ENCODE measurements at regions not wholly inside any gene's neighbourhood (a gene's known extent, or its start where the extent isn't known, plus 50 kb on each side); places are given as distances from the start of the nearest gene placed in this dataset.

GRCh38 chr2:10964052-10964790, 52.5 kb downstream of the KCNF1 start:
- no peak for DNase-seq (ENCODE audit: low spot score)

- no peak for DNase-seq (ENCODE audit: low spot score)
Observed at GRCh38 chr2:10965241-10965843, 53.6 kb downstream of the KCNF1 start.

DNA sequence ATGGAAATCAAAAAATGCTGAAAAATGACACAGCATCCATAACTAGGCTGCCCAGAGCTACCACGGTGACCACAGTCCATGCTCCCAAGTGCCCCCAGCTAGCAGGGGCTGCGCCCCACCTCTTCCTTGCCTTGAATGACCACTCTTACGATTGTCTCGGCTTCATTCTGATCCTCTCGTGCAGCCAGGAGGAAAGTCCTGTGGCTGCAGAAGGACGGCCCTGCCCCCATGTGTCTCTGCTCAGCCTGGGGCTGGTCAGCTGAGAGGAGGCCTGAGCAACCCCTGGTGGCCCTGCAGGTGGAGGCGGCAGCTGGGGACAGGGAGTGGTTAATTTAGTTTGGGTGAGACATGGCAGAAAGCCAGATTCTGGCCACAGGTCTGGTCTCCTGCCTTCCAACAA, 54.3 kb downstream of the KCNF1 start:
- DNase-seq (ENCODE audit: low spot score) = no peak

DNA sequence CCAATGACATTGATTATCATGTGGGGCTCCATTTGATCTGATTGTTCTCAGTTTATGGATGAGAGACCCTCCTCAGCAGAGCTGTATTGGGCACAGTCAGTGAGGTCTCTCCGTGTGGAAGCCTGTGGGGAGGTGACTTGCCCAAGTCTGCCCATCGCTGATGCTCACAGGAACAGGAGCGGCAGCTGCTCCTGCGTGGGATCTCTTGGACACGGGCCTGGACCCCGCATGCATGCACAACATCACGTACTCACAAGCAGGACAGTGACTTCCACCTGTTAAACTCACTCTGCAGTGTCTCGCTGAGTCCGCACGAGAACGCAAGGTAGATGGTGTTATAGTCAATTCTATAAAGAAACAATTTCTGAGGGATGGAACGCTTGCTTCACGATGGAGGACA, 55.0 kb downstream of the KCNF1 start:
- DNase-seq (ENCODE audit: low spot score) = no peak

DNA sequence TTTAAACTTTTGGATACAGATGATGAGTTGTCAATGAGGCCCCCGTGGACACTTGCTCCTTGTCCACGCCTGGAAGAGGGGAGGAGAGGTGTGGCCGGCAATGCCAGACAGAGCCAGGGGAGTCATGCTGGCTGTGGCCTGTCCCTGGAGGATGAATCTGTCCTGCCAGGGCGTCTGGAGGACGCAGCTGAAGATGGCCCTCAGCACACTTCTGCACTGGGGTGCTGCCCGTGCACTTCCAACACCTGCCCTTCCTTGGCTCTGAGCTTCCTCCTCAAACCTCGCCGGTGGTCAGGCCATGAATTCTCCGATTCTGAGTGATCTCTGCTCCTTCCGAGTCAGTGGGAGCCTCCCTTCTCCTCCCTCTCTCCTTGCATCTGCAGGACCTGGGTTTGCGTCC, 56.4 kb downstream of the KCNF1 start:
- no peak for DNase-seq (ENCODE audit: low spot score)

DNA sequence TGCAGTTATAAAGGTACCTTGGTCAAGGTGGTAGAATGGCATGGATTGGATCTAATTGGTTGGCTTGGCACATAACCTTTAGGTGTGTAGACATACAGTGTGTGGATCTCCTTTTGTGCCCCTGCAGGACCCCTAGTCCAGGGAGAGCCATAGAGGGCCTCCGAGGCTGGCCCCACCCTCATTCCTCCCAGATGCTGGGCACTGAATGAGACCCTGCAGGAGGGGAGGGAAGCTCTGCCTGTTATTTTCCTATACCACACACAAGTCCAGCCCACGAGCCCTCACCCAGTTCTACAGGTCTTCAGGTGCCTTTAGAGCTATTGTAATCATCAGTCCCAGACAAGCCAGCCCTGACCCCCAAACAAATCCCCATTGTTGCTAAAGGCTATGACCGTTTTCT, 58.9 kb downstream of the KCNF1 start:
- no peak for DNase-seq (ENCODE audit: low spot score)

DNA sequence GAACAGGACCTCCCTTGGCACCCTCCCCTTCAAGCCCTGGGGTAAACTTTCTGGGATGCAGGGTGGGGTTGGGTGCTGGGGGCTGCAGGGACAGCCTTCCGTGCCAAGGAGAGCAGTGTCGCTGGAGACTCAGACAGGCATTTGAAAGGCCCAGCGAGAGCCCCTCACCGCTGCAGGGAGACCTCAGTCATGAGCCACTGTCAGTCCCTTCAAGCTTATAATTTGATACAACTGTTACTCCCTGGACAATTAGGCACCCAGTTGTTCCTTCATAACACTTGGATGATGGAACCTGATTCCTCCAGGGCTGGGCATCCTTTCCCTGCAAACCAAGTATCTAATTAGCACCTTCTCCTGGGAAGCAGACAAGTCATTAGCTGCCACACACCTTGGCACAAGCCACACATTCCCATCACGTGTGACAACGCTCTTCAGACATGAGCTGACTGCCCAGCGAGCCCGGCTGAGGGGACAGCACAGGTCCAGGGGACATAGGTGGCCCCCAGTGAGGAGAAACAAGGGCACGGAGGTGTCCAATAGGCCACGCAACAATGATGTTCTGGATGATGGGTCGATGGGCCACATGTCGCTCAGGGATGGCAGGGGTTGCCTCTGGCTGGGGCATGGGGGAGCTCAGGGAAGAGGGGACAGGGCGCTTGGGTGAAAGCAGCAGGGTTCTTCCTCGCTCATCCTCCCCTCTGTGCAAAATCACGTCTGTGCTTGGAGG, 59.6 kb downstream of the KCNF1 start:
- no peak for DNase-seq (ENCODE audit: low spot score)

- no peak for DNase-seq (ENCODE audit: low spot score)
Observed at GRCh38 chr2:10971888-10972260, 60.1 kb downstream of the KCNF1 start.

DNA sequence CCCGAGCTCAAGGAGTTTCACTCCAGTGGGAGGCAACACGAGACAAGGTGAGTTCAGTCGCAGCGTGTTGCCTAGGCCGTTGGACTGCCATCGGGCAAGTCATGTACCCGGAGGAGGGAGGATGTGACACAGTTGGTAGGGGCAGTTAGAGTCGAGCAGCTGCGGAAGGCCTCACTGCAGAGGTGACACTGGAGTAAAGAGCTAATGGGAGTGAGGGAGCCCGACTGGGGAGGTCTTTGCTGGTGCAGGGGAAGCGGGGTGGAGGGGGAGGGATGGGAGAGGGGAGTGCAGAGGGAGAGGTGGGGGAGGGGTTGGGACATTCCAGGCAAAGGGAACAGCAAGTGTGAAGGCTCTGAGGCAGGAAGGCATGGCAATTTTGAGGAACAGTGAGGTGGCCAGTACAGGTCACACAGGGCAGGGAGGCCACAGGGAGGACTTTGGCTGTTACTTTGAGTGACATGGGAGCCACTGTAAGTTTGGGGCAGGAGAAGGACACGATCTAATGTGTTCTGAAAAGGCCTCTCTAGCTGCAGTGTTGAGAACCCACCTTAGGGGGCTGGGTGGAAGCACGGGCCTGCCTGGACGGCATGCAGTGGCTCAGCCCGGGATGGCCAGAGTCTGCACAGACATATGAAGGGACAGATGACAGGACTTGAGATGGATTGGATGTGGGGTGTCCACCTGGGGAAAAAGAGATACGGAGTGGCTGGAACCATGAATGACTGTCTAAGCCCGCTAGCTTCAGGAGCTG, 61.1 kb downstream of the KCNF1 start:
- DNase-seq (ENCODE audit: low spot score) = no peak

DNA sequence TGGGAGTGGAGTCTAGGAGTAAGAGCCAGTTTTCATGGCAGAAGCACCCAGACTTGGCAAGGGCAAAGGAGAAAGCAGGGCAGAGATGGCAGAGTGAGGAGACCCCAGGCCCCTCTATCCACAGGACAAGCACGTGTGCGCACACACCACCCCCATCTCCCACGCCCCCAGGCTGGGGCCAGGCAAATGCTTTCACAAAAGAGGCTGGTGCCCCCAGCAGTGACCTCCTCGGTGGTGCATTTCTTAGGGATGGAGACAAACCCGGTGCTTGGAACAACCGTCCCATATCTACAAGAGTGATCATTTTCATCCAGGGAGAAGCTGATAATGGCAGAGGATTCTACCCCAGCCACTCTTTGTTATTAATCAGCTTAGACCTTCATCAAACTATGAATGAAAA, 62.0 kb downstream of the KCNF1 start:
- no peak for DNase-seq (ENCODE audit: low spot score)

DNA sequence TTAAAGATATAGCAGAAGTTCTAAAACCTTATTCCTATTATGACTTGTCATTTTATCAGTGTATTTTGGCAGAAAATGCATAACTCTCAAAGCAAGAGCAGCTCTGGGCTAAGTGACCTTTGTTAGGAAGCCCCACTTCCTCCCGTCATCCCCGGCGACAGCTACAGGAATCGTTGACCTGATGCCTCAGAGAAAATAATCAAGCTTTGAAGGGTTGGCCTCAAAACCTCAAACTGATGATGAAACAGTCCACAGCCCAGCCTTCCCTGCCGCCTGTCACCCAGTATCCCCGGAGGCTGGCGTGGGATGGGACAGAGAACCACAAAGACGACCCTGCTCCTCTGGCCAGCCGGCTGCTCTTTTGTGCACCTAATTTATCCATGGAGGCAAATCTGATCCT, 65.3 kb downstream of the KCNF1 start:
- DNase-seq (ENCODE audit: low spot score) = peak; percentile 21

DNA sequence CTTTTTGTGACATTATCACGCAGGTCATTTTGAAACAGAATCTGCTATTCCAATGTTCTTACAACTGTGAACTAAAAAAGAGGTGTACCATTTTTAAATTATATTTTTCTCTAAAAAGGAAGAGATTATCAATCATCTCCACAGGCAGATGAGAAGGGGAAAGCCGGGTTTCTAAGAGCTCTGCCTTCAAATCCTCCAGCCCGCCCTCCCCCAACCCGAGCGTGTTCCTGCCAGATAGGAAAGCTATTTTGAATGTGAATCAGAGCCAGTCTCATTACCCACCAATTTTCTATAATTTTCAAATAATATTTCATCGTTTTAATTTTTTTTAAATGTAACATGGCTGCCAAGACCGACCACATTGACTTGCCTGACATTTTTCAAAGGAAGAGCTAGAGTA, 65.9 kb downstream of the KCNF1 start:
- no peak for DNase-seq (ENCODE audit: low spot score)

DNA sequence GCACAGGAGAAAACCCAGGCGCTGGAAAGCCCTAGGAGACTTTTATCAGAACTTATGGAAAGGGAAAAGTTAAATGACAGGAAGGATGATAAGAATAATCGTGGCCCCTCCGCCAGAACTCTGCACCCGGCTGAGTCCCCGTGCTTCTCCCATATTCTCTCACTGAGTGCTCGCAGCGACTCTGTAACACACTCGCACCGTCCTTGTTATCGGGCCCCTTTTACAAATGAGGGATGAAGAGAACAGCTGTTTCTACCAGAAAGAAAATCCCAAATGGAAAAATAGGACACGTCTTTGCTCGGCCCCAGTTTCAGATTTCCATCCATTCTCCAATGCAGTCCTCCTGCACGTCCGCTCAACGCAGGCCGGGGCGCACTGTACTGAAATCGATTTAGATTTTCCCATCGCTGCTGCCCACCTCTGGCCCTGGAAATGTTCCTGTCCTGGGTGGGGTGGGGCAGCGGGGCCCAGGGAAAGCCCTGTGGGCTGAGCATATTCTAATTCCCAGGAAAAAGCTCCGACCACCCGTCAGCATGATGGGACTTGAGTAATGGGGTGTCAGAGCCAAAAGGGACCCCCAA, 66.4 kb downstream of the KCNF1 start:
- no peak for DNase-seq (ENCODE audit: low spot score)

DNA sequence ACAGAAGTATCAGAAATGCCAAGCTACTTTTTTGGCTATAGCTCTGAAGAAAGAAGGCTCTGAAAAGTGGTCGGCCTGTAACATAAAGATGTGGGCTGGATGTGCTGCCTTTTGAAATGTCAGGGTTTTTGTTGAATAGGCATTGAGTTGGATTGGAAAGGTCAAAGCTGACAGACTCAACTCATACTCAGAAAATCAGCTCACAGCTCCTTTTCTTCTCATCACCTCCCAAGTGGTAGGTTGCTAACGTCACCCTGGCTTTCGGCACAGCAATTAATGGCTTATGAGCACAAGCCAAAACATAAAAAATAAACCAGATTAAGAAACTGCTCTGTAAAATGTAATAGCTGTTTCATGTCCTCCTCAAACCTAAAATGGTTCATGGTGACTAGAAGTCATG, 68.3 kb downstream of the KCNF1 start:
- no peak for DNase-seq (ENCODE audit: low spot score)

DNA sequence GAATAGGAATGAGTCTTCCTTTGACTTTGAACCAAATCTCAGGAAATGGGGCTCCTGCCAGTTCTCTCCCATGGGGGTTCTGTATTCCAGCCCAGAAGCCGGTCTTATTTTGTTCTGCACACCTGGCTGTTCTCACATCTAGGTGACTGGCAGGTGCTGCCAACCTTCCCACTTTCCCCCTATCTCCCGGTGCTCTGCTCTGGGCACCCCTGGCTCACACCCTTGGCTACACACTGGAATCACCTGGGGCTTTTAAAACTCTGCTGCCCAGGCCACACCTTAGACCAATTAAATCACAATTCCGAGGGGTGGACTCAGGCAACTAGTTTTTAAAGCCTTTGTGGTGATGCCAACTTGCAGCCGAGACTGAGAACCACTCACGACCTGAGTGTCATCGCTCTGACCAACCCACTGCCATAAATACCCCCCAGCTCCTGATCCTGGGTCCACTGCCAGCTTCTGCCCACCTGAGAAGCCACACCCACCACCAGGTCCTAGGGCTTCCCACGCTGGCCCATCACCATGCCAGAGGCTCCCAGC, 69.2 kb downstream of the KCNF1 start:
- no peak for DNase-seq (ENCODE audit: low spot score)

GRCh38 chr2:10981451-10981850, 69.7 kb downstream of the KCNF1 start:
- DNase-seq (ENCODE audit: low spot score) = no peak

- no peak for DNase-seq (ENCODE audit: low spot score)
Observed at GRCh38 chr2:10981941-10982431, 70.3 kb downstream of the KCNF1 start.

DNA sequence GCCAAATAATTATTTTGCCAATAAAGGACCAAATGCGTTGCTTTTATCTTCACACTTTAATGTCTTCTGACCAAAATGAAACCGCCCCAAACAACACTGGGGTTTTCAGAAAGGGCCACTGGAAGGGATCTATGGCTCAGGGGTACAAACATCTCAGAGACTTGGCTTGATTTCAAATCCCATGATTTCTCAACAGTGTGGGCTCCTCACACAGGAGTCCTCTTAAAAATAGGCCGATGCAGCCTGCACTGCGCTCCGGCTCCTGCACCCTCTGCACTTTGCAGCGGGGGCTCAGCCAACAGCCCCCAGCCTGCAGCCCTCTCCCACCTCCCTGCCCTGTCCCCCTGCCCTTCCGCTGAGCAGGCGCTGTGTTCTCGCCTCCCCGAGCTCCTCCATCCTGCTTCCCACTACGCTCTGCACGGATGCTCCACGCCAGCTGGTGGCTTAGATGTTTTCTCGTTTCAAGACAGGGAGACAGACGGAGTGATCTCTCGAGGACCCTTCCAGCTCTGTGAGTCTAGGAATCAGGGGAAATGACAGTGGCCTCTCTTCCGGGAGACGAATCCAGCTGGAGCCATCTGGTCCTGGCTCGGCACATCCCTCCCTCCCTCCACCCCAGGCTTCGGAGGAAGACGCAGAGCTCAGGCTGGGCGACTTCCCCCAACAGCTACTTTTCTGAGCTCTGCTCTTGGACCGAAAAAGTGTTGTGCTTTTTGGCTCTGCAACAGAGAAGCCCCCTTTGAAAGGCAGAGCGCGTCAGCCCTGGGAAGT, 71.4 kb downstream of the KCNF1 start:
- no peak for DNase-seq (ENCODE audit: low spot score)

DNA sequence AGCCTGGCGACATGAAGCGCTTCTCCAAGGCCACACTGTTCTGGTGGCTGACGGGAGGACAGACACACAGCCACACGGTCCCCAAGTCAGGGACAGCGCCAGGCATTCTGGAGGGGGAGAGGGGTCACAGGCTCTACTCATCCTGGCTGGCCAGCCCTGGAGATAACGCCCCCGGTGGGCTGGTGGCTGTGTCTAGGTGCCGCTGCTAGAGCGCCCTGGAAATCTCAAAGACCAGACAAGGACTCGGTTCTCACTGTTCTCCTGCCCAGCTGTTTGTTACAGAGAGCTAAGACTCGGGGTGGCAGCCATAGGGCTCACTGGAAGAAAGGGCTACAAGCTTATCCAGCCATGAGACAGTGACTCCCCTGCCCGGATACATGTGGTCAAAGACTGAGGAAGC, 72.0 kb downstream of the KCNF1 start:
- DNase-seq (ENCODE audit: low spot score) = no peak

DNA sequence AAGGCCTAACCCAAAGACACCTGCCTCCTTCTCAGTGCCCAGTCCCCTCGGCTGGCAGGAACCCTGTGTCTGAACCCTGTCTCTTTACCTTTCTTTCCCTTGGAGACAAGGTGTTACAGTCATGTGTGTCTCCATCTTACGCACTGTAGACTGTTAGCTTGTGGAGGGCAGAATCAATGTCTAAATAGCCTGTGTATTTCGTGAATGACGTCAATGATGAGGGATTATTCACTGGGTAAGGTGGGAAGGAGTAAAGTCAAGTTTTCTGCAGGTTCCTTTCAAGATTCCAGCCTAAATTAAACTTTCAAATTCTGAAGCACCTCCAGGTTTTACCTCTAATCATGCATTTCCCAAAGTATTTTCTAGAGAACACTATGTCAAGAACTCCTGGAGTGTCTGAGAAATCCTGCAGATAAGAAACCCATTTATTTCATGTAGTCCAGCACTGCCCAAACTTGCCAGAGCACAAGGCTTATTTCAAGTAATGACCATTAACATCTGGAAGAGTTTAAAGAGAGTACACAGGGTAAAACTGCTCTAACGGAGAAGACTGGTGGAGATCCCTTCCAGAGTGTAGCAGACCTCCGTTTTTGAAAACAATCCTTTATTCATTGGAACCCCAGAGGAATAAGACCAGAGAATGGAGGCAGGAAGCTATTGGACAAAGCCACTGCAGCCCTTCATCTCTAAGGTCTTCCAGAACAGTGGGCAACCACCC, 72.8 kb downstream of the KCNF1 start:
- no peak for DNase-seq (ENCODE audit: low spot score)

DNA sequence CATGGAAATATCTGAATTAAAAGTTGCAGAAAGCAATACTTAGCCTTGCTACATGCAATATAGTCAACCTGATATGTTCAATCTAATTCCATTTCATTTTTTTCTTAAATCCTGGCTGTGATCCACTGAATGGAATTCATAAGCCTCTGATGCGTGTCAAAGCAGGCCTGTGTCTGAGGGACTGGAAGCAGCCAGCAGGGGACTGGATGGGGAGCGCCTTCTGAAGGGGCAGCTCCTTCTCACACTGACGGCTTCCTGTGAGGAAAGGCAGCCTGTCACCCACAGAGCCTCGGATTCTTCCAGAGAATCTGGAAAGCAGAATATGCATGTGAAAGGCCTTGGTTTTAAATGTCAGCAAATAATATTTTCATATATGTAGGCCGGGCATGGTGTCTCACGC, 73.5 kb downstream of the KCNF1 start:
- no peak for DNase-seq (ENCODE audit: low spot score)

Measured in COLO829 (cell line).